C4-2B (cell line): ENCODE measurements at regions not wholly inside any gene's neighbourhood (a gene's known extent, or its start where the extent isn't known, plus 50 kb on each side); places are given as distances from the start of the nearest gene placed in this dataset.

Experiments used
- H3K27ac ChIP-seq: fragments of 450-650 bp; 2 replicates; pipeline ENCODE4 v1.5.1; 2017
- ZFX ChIP-seq: fragments of 450-650 bp; IDR thresholded peaks from 2 replicates; pipeline ENCODE4 v1.6.1; 2017
- TF ChIP-seq, protein P1 (sequence below): fragments of 450-650 bp; conservative IDR thresholded peaks from 2 replicates; pipeline ENCODE4 v1.5.1; 2017; ENCODE audit warnings: mild to moderate bottlenecking

GRCh38 chr11:26137651-26138050 lies 194.3 kb upstream of the ANO3 start:
- TF ChIP-seq, protein P1, sequence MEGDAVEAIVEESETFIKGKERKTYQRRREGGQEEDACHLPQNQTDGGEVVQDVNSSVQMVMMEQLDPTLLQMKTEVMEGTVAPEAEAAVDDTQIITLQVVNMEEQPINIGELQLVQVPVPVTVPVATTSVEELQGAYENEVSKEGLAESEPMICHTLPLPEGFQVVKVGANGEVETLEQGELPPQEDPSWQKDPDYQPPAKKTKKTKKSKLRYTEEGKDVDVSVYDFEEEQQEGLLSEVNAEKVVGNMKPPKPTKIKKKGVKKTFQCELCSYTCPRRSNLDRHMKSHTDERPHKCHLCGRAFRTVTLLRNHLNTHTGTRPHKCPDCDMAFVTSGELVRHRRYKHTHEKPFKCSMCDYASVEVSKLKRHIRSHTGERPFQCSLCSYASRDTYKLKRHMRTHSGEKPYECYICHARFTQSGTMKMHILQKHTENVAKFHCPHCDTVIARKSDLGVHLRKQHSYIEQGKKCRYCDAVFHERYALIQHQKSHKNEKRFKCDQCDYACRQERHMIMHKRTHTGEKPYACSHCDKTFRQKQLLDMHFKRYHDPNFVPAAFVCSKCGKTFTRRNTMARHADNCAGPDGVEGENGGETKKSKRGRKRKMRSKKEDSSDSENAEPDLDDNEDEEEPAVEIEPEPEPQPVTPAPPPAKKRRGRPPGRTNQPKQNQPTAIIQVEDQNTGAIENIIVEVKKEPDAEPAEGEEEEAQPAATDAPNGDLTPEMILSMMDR: no peak
- TF ChIP-seq ZFX: no peak

GRCh38 chr11:26142891-26143290 lies 189.0 kb upstream of the ANO3 start:
- H3K27ac ChIP-seq: no peak overlapping the region
- TF ChIP-seq, protein P1: no peak

More at GRCh38 chr11:26137651-26138050, 194.3 kb upstream of the ANO3 start:
- H3K27ac ChIP-seq: no peak overlapping the region

- no peak overlapping the region for H3K27ac ChIP-seq
- TF ChIP-seq ZFX: no peak
- TF ChIP-seq, protein P1: no peak
Observed at GRCh38 chr11:26143566-26144290, 188.2 kb upstream of the ANO3 start.

GRCh38 chr11:26144291-26144690 lies 187.6 kb upstream of the ANO3 start:
- no peak overlapping the region for H3K27ac ChIP-seq
- TF ChIP-seq ZFX: no peak
- TF ChIP-seq, protein P1: no peak

DNA sequence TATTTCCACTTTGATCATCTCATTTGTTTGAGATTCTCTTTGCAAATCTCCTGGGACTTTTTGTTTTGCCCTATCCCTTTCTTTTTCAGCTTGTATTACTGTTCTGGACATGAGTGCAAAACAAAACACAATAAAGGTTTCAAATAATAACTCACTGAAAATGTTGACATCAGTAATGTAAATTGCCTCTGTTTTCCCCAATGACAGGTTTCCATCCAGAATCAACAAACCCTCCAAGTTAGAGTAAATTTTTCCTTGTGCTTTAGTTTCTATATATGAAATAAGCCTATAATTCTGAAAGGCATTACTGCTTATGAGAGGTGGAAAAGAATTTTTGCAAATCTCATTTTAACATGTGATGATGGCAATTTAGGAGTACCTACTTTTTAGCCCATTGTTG lies 187.0 kb upstream of the ANO3 start:
- no peak overlapping the region for H3K27ac ChIP-seq
- TF ChIP-seq, protein P1: no peak
- TF ChIP-seq ZFX: no peak

DNA sequence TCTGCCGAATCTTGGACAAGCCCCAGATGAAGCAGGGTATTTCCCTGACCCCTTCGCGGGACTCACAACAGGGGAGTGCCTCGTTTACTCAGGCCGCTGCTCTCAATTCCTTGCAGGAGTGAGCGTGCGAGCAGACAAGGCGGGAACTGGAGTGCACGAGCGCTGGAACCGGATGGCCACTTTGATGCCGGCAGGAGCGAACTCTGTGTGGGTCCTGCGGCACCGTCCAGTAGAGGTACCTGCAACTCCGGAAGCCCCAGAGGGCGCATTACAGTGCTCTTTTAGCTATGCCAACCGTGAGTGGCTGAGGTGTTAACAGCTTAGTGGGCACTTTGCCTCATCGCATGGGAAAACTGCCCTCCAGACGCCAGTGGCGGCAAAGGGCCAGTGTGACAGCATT lies 182.3 kb upstream of the ANO3 start:
- TF ChIP-seq, protein P1: no peak
- no peak for TF ChIP-seq ZFX
- H3K27ac ChIP-seq: no peak overlapping the region

GRCh38 chr11:26150031-26150430 lies 181.9 kb upstream of the ANO3 start:
- no peak for TF ChIP-seq ZFX
- TF ChIP-seq, protein P1: no peak

More at GRCh38 chr11:26150031-26150430, 181.9 kb upstream of the ANO3 start:
- H3K27ac ChIP-seq: no peak overlapping the region
